GM12878 (cell line): ENCODE measurements at regions not wholly inside any gene's neighbourhood (a gene's known extent, or its start where the extent isn't known, plus 50 kb on each side); places are given as distances from the start of the nearest gene placed in this dataset.
A peak's percentile ranks its signal among the peaks of the same experiment; 100 is the strongest.

Experiments
- ASH2L ChIP-seq: fragments of 300-600, 200-600 bp; sonication (generic); IDR thresholded peaks from 2 replicates; pipeline ENCODE4 v1.6.1; 2017; ENCODE audit warnings: low read depth, mild to moderate bottlenecking, borderline replicate concordance
- BCL3 ChIP-seq: IDR thresholded peaks from 2 replicates; pipeline ENCODE4 v1.6.1; 2011; ENCODE audit warnings: borderline replicate concordance, low read depth, mild to moderate bottlenecking, moderate library complexity, low read length; ENCODE audit not compliant: insufficient read depth, poor library complexity, severe bottlenecking
- CEBPB ChIP-seq, 2 experiments: fragments of 150-350 bp in 1 of 2; IDR thresholded peaks; 2 replicates each; pipeline ENCODE4 v1.6.1; 2012 to 2014; ENCODE audit warnings: low read depth in 2 of 2, low read length in 2 of 2, borderline replicate concordance in 1 of 2, inconsistent platforms in 1 of 2
- FOXM1 ChIP-seq: IDR thresholded peaks from 2 replicates; pipeline ENCODE4 v1.6.1; 2012; ENCODE audit warnings: low read depth, mild to moderate bottlenecking, inconsistent platforms, low read length, moderate library complexity
- GABPA ChIP-seq: IDR thresholded peaks from 2 replicates; pipeline ENCODE4 v1.6.1; 2014; ENCODE audit warnings: antibody characterized with exemption, low read depth, mild to moderate bottlenecking, inconsistent platforms
- IRF4 ChIP-seq: IDR thresholded peaks from 2 replicates; pipeline ENCODE4 v1.6.1; 2011; ENCODE audit warnings: low read depth, low read length
- KDM1A ChIP-seq: fragments of 200-600 bp; sonication (generic); IDR thresholded peaks from 2 replicates; pipeline ENCODE4 v1.6.1; 2016; ENCODE audit warnings: borderline replicate concordance
- LARP7 ChIP-seq: fragments of 450-650 bp; IDR thresholded peaks from 2 replicates; pipeline ENCODE4 v1.6.1; 2017; ENCODE audit warnings: mild to moderate bottlenecking
- MTA2 ChIP-seq: fragments of 450-650 bp; IDR thresholded peaks from 2 replicates; pipeline ENCODE4 v1.6.1; 2016; ENCODE audit warnings: low read depth, mild to moderate bottlenecking, moderate library complexity
- NFIC ChIP-seq: IDR thresholded peaks from 2 replicates; pipeline ENCODE4 v1.6.1; 2012; ENCODE audit warnings: low read depth, mild to moderate bottlenecking, inconsistent platforms, low read length, moderate library complexity
- NR2C1 ChIP-seq: fragments of 450-650 bp; IDR thresholded peaks from 2 replicates; pipeline ENCODE4 v1.6.1; 2017; ENCODE audit warnings: antibody characterized with exemption, mild to moderate bottlenecking, moderate library complexity
- PBX3 ChIP-seq: IDR thresholded peaks from 2 replicates; pipeline ENCODE4 v1.6.1; 2011; ENCODE audit warnings: mild to moderate bottlenecking, low read depth, low read length, moderate library complexity; ENCODE audit not compliant: insufficient replicate concordance
- POLR2AphosphoS2 ChIP-seq: IDR thresholded peaks from 2 replicates; pipeline ENCODE4 v1.6.1; 2011; ENCODE audit warnings: low read depth, mild to moderate bottlenecking, low read length, improper control_type of control experiment, moderate library complexity
- RB1 ChIP-seq: fragments of 450-650 bp; formaldehyde crosslinking; IDR thresholded peaks from 2 replicates; pipeline ENCODE4 v1.6.1; 2017; ENCODE audit warnings: mild to moderate bottlenecking, borderline replicate concordance
- SMARCA5 ChIP-seq: fragments of 450-650 bp; IDR thresholded peaks from 2 replicates; pipeline ENCODE4 v1.6.1; 2017; ENCODE audit warnings: mild to moderate bottlenecking
- SMC3 ChIP-seq: IDR thresholded peaks from 2 replicates; pipeline ENCODE4 v1.6.1; 2011; ENCODE audit warnings: low read length, improper control_type of control experiment, borderline replicate concordance
- SPI1 ChIP-seq: IDR thresholded peaks from 2 replicates; pipeline ENCODE4 v1.6.1; 2011; ENCODE audit warnings: low read depth, mild to moderate bottlenecking, low read length, moderate library complexity, borderline replicate concordance; ENCODE audit not compliant: insufficient read depth
- SREBF2 ChIP-seq: IDR thresholded peaks from 2 replicates; pipeline ENCODE4 v1.6.1; 2012; ENCODE audit warnings: mild to moderate bottlenecking, low read length
- SRF ChIP-seq, 2 experiments: IDR thresholded peaks; 2 replicates each; pipeline ENCODE4 v1.6.1; 2011; ENCODE audit warnings: low read depth in 2 of 2, low read length in 2 of 2, mild to moderate bottlenecking in 1 of 2, moderate library complexity in 1 of 2
- USF1 ChIP-seq: IDR thresholded peaks from 2 replicates; pipeline ENCODE4 v1.6.1; 2011; ENCODE audit warnings: borderline replicate concordance, low read depth, mild to moderate bottlenecking, moderate library complexity, mixed read lengths, low read length; ENCODE audit not compliant: insufficient read depth; ENCODE audit errors: extremely low read length
- ZNF622 ChIP-seq: fragments of 450-650 bp; IDR thresholded peaks from 2 replicates; pipeline ENCODE4 v1.6.1; 2017; ENCODE audit warnings: mild to moderate bottlenecking, inconsistent platforms
- TF ChIP-seq, protein P1 (sequence below): fragments of 450-650 bp; IDR thresholded peaks from 2 replicates; pipeline ENCODE4 v1.6.1; 2016; ENCODE audit warnings: mild to moderate bottlenecking, moderate library complexity, borderline replicate concordance

DNA sequence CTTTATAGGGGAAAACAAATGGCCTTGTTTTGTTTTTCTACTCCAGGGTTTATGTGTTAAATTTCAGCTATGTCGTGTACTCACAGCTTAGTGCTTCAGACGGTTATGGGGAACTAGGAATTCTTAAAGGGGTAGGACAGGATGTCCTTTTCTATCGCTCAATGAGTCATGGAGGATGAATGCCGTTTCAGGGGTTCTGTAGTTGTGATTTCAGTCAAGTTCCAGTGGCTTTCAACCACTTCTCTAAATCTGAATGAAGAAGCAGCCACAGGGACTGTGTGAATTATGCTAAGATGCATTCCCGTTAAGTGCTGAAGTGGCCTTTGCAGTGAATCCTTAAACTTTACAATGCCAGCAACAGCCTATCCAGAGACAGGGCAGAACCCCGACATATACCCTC is 1231.7 kb upstream of the ZEB2 start (continued):
- TF ChIP-seq USF1 (no peak), CEBPB (IDR thresholded peaks at IDR 0.05; ENCODE audit: borderline replicate concordance in 1 of 2, low read depth in 2 of 2, low read length in 2 of 2) (0 out of 4 replicates have a peak, but pooled peaks of 1 of the 2 experiments have one; percentile 57), PBX3 (no peak), SMC3 (no peak), NR2C1 (no peak), NFIC (peak; percentile 97), ZNF622 (no peak), SPI1 (peak; percentile 96), MTA2 (peak; percentile 73), IRF4 (peak; percentile 98), ASH2L (no peak), SREBF2 (no peak), POLR2AphosphoS2 (no peak), FOXM1 (peak; percentile 95), LARP7 (no peak), SRF (IDR thresholded peaks at IDR 0.05; ENCODE audit: low read depth in 2 of 2, low read length in 2 of 2) (peak in 1 of 2 experiments; percentile 90; a peak in 2 of 4 replicates), SMARCA5 (no peak), KDM1A (no peak), RB1 (no peak), GABPA (peak; percentile 69; the same call in 1 of the 2 replicates), BCL3 (peak; percentile 93)
- TF ChIP-seq, protein P1, sequence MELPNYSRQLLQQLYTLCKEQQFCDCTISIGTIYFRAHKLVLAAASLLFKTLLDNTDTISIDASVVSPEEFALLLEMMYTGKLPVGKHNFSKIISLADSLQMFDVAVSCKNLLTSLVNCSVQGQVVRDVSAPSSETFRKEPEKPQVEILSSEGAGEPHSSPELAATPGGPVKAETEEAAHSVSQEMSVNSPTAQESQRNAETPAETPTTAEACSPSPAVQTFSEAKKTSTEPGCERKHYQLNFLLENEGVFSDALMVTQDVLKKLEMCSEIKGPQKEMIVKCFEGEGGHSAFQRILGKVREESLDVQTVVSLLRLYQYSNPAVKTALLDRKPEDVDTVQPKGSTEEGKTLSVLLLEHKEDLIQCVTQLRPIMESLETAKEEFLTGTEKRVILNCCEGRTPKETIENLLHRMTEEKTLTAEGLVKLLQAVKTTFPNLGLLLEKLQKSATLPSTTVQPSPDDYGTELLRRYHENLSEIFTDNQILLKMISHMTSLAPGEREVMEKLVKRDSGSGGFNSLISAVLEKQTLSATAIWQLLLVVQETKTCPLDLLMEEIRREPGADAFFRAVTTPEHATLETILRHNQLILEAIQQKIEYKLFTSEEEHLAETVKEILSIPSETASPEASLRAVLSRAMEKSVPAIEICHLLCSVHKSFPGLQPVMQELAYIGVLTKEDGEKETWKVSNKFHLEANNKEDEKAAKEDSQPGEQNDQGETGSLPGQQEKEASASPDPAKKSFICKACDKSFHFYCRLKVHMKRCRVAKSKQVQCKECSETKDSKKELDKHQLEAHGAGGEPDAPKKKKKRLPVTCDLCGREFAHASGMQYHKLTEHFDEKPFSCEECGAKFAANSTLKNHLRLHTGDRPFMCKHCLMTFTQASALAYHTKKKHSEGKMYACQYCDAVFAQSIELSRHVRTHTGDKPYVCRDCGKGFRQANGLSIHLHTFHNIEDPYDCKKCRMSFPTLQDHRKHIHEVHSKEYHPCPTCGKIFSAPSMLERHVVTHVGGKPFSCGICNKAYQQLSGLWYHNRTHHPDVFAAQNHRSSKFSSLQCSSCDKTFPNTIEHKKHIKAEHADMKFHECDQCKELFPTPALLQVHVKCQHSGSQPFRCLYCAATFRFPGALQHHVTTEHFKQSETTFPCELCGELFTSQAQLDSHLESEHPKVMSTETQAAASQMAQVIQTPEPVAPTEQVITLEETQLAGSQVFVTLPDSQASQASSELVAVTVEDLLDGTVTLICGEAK = no peak
